Subcutaneous abdominal adipose tissue (tissue), 5 donors: ENCODE measurements at regions not wholly inside any gene's neighbourhood (a gene's known extent, or its start where the extent isn't known, plus 50 kb on each side); places are given as distances from the start of the nearest gene placed in this dataset.

Source experiments
- H3K27ac ChIP-seq: one replicate; pipeline ENCODE4 v1.7.0; 2013; ENCODE audit warnings: low read depth, mild to moderate bottlenecking, inconsistent platforms, low read length, moderate library complexity
- H3K27me3 ChIP-seq, 5 donors: one replicate each; pipeline ENCODE4 v1.7.0; 2013; ENCODE audit warnings: low read length in 5 of 5, inconsistent platforms in 1 of 5; ENCODE audit not compliant: control insufficient read depth in 5 of 5, insufficient read depth in 4 of 5
- H3K36me3 ChIP-seq, 5 donors: one replicate each; pipeline ENCODE4 v1.7.0; 2013; ENCODE audit warnings: low read length in 5 of 5; ENCODE audit not compliant: control insufficient read depth in 5 of 5, insufficient read depth in 5 of 5
- H3K4me1 ChIP-seq, 5 donors: one replicate each; pipeline ENCODE4 v1.7.0; 2013; ENCODE audit warnings: low read length in 5 of 5, mild to moderate bottlenecking in 3 of 5, moderate library complexity in 1 of 5; ENCODE audit not compliant: control insufficient read depth in 5 of 5, insufficient read depth in 5 of 5
- H3K4me3 ChIP-seq, 5 donors: one replicate each; pipeline ENCODE4 v1.7.0; 2013; ENCODE audit warnings: low read length in 5 of 5, low read depth in 1 of 5
- H3K9ac ChIP-seq, 5 donors: one replicate each; pipeline ENCODE4 v1.7.0; 2013; ENCODE audit warnings: low read length in 5 of 5, mild to moderate bottlenecking in 4 of 5, moderate library complexity in 3 of 5
- H3K9me3 ChIP-seq, 5 donors: one replicate each; pipeline ENCODE4 v1.7.0; 2013; ENCODE audit warnings: low read length in 5 of 5; ENCODE audit not compliant: control insufficient read depth in 5 of 5
- donor health status: healthy.
- donor health status: healthy.
- donor health status: healthy.
- donor health status: healthy.
- donor health status: healthy.

GRCh38 chr21:25292396-25292795, 314.9 kb downstream of the MRPL39 start:
- peaks cover 0 to 2% (median 0%) of the 10 kb centered on the region in 5 donors for H3K27me3 ChIP-seq
- H3K4me3 ChIP-seq: no peak overlapping the region
- no peaks in the 10 kb centered on the region for H3K4me1 ChIP-seq
- H3K9me3 ChIP-seq: no peaks in the 10 kb centered on the region
- no peak overlapping the region for H3K9ac ChIP-seq
- no peaks in the 10 kb centered on the region for H3K36me3 ChIP-seq
- no peak overlapping the region for H3K27ac ChIP-seq

GRCh38 chr21:25283720-25284119, 323.6 kb downstream of the MRPL39 start:
- Histone ChIP-seq H3K9ac (no peak overlapping the region), H3K9me3 (no peaks in the 10 kb centered on the region), H3K4me3 (no peak overlapping the region), H3K27me3 (no peaks in the 10 kb centered on the region), H3K4me1 (no peaks in the 10 kb centered on the region), H3K27ac (no peak overlapping the region), H3K36me3 (no peaks in the 10 kb centered on the region)

GRCh38 chr21:25281134-25281533, 326.1 kb downstream of the MRPL39 start:
- H3K9me3 ChIP-seq: no peaks in the 10 kb centered on the region
- H3K4me3 ChIP-seq: no peak overlapping the region
- H3K27me3 ChIP-seq: no peaks in the 10 kb centered on the region
- no peak overlapping the region for H3K9ac ChIP-seq
- H3K36me3 ChIP-seq: no peaks in the 10 kb centered on the region
- H3K27ac ChIP-seq: no peak overlapping the region
- no peaks in the 10 kb centered on the region for H3K4me1 ChIP-seq

GRCh38 chr21:25280061-25280460, 327.2 kb downstream of the MRPL39 start:
- Histone ChIP-seq H3K4me1 (no peaks in the 10 kb centered on the region), H3K9ac (no peak overlapping the region), H3K4me3 (no peak overlapping the region), H3K9me3 (no peaks in the 10 kb centered on the region), H3K27ac (no peak overlapping the region), H3K27me3 (no peaks in the 10 kb centered on the region), H3K36me3 (no peaks in the 10 kb centered on the region)

- no peak overlapping the region for H3K27ac ChIP-seq
- H3K9ac ChIP-seq: no peak overlapping the region
- no peaks in the 10 kb centered on the region for H3K27me3 ChIP-seq
- H3K9me3 ChIP-seq: no peaks in the 10 kb centered on the region
- no peaks in the 10 kb centered on the region for H3K36me3 ChIP-seq
- no peaks in the 10 kb centered on the region for H3K4me1 ChIP-seq
- H3K4me3 ChIP-seq: no peak overlapping the region
These were observed 333.3 kb downstream of the MRPL39 start for GRCh38 chr21:25273959-25274358.

GRCh38 chr21:25254491-25255174, 352.6 kb downstream of the MRPL39 start:
- no peaks in the 10 kb centered on the region for H3K9me3 ChIP-seq
- no peaks in the 10 kb centered on the region for H3K27me3 ChIP-seq
- H3K4me3 ChIP-seq: no peak overlapping the region

GRCh38 chr21:25246546-25246945, 360.7 kb downstream of the MRPL39 start:
- Histone ChIP-seq H3K36me3 (no peaks in the 10 kb centered on the region), H3K9me3 (no peaks in the 10 kb centered on the region), H3K27ac (no peak overlapping the region), H3K4me3 (no peak overlapping the region), H3K27me3 (no peaks in the 10 kb centered on the region), H3K9ac (no peak overlapping the region), H3K4me1 (no peaks in the 10 kb centered on the region)

More at GRCh38 chr21:25254491-25255174, 352.6 kb downstream of the MRPL39 start:
- no peak overlapping the region for H3K9ac ChIP-seq
- H3K36me3 ChIP-seq: no peaks in the 10 kb centered on the region
- no peaks in the 10 kb centered on the region for H3K4me1 ChIP-seq
- H3K27ac ChIP-seq: no peak overlapping the region

GRCh38 chr21:25244735-25245134, 362.5 kb downstream of the MRPL39 start:
- Histone ChIP-seq H3K27ac (no peak overlapping the region), H3K9me3 (no peaks in the 10 kb centered on the region), H3K4me3 (no peak overlapping the region), H3K36me3 (no peaks in the 10 kb centered on the region), H3K9ac (no peak overlapping the region), H3K27me3 (no peaks in the 10 kb centered on the region), H3K4me1 (no peaks in the 10 kb centered on the region)

GRCh38 chr21:25243808-25244207, 363.5 kb downstream of the MRPL39 start:
- Histone ChIP-seq H3K27me3 (no peaks in the 10 kb centered on the region), H3K9ac (no peak overlapping the region)

GRCh38 chr21:25240974-25241373, 366.3 kb downstream of the MRPL39 start:
- no peak overlapping the region for H3K9ac ChIP-seq
- H3K4me1 ChIP-seq: no peaks in the 10 kb centered on the region
- no peaks in the 10 kb centered on the region for H3K36me3 ChIP-seq
- no peak overlapping the region for H3K27ac ChIP-seq
- no peak overlapping the region for H3K4me3 ChIP-seq
- H3K27me3 ChIP-seq: no peaks in the 10 kb centered on the region
- peaks cover 0 to 6% (median 0%) of the 10 kb centered on the region in 5 donors for H3K9me3 ChIP-seq

More at GRCh38 chr21:25243808-25244207, 363.5 kb downstream of the MRPL39 start:
- Histone ChIP-seq H3K36me3 (no peaks in the 10 kb centered on the region), H3K4me1 (no peaks in the 10 kb centered on the region), H3K27ac (no peak overlapping the region), H3K4me3 (no peak overlapping the region), H3K9me3 (peaks cover 0 to 2% (median 0%) of the 10 kb centered on the region in 5 donors)
